ENCODE measurements at regions not wholly inside any gene's neighbourhood (a gene's known extent, or its start where the extent isn't known, plus 50 kb on each side); places are given as distances from the start of the nearest gene placed in this dataset.
"Not testable (repeated sequence)": the region's sequence is repeated elsewhere in the genome, so short reads cannot be mapped to it uniquely, and the experiment has no call there.

- Histone ChIP-seq H3K27ac (no peak overlapping the region), H3K27me3 (no peaks in the 10 kb centered on the region), H3K36me3 (no peaks in the 10 kb centered on the region), H3K4me3 (no peak overlapping the region), H3K9me3 (no peaks in the 10 kb centered on the region), H3K4me1 (no peaks in the 10 kb centered on the region)
- no peak for DNase-seq
- ATAC-seq = no peak
- in situ Hi-C loops (cut with MboI; ENCODE audit: low sequenced_read_pairs in 4 of 4) = no loop called here
- TF ChIP-seq POLR2A (IDR thresholded peaks at IDR 0.05) (no peak), CTCF (IDR thresholded peaks at IDR 0.05 in 4 of 5, conservative IDR thresholded peaks at IDR 0.05 in 1 of 5) (no peak)
- intact Hi-C loops (cut with DNase I; ENCODE audit: low total_unique reads) = no loop called here
Observed at GRCh38 chr3:75248974-75249373, 415.2 kb upstream of the FRG2C start.

- in situ Hi-C loops (cut with MboI; ENCODE audit: low sequenced_read_pairs in 4 of 4) (no loop called here), intact Hi-C loops (cut with DNase I; ENCODE audit: low total_unique reads) (no loop called here)
- Histone ChIP-seq H3K36me3 (no peaks in the 10 kb centered on the region), H3K4me1 (no peaks in the 10 kb centered on the region), H3K4me3 (no peak overlapping the region), H3K9me3 (no peaks in the 10 kb centered on the region), H3K27ac (no peak overlapping the region), H3K27me3 (no peaks in the 10 kb centered on the region)
- no peak for DNase-seq
- TF ChIP-seq CTCF (IDR thresholded peaks at IDR 0.05 in 4 of 5, conservative IDR thresholded peaks at IDR 0.05 in 1 of 5) = no peak
- TF ChIP-seq POLR2A (IDR thresholded peaks at IDR 0.05) = no peak
- ATAC-seq = no peak
Observed at GRCh38 chr3:75254685-75255084, 409.4 kb upstream of the FRG2C start.

- intact Hi-C loops (cut with DNase I; ENCODE audit: low total_unique reads); in situ Hi-C loops (cut with MboI; ENCODE audit: low sequenced_read_pairs in 4 of 4); H3K9me3 ChIP-seq; DNase-seq; H3K36me3 ChIP-seq; H3K4me3 ChIP-seq; H3K27ac ChIP-seq; H3K27me3 ChIP-seq; ATAC-seq; H3K4me1 ChIP-seq: not testable (repeated sequence)
- peak in 2 of 5 experiments; percentile 12 to 35 for TF ChIP-seq CTCF (IDR thresholded peaks at IDR 0.05 in 4 of 5, conservative IDR thresholded peaks at IDR 0.05 in 1 of 5)
Observed at GRCh38 chr3:75258825-75259683, 405.1 kb upstream of the FRG2C start.

- H3K9me3 ChIP-seq; in situ Hi-C loops (cut with MboI; ENCODE audit: low sequenced_read_pairs in 4 of 4); H3K4me3 ChIP-seq; DNase-seq; intact Hi-C loops (cut with DNase I; ENCODE audit: low total_unique reads); H3K27me3 ChIP-seq; H3K4me1 ChIP-seq; ATAC-seq; H3K27ac ChIP-seq; H3K36me3 ChIP-seq: not testable (repeated sequence)
Observed at GRCh38 chr3:75260975-75261374, 403.2 kb upstream of the FRG2C start.

GRCh38 chr3:75262661-75263060 lies 401.5 kb upstream of the FRG2C start:
- H3K4me1 ChIP-seq = no peaks in the 10 kb centered on the region
- H3K27me3 ChIP-seq = no peaks in the 10 kb centered on the region
- no peak for TF ChIP-seq POLR2A (IDR thresholded peaks at IDR 0.05)
- no peak for TF ChIP-seq CTCF (IDR thresholded peaks at IDR 0.05 in 4 of 5, conservative IDR thresholded peaks at IDR 0.05 in 1 of 5)
- no peak overlapping the region for H3K27ac ChIP-seq
- no peak for DNase-seq
- H3K9me3 ChIP-seq = no peaks in the 10 kb centered on the region
- intact Hi-C loops (cut with DNase I; ENCODE audit: low total_unique reads) (no loop called here), in situ Hi-C loops (cut with MboI; ENCODE audit: low sequenced_read_pairs in 4 of 4) (no loop called here)
- H3K36me3 ChIP-seq = no peaks in the 10 kb centered on the region
- ATAC-seq = no peak
- H3K4me3 ChIP-seq = no peak overlapping the region
